Mesenchymal stem cell (in vitro differentiated cells and primary cell): ENCODE measurements at regions not wholly inside any gene's neighbourhood (a gene's known extent, or its start where the extent isn't known, plus 50 kb on each side); places are given as distances from the start of the nearest gene placed in this dataset.

Experiments
- DNase-seq: peaks from one replicate; pipeline ENCODE4 v3.0.0-alpha.2; 2013
- H2AFZ ChIP-seq: one replicate; pipeline ENCODE4 v1.6.1; 2013; ENCODE audit warnings: low read depth, mild to moderate bottlenecking, control low read depth, inconsistent platforms, low read length, moderate library complexity
- H2AK5ac ChIP-seq: 2 replicates; pipeline ENCODE4 v1.6.1; 2013; ENCODE audit warnings: low read length, moderate library complexity, mild to moderate bottlenecking, inconsistent platforms; ENCODE audit not compliant: severe bottlenecking
- H2BK120ac ChIP-seq: one replicate; pipeline ENCODE4 v1.6.1; 2013; ENCODE audit warnings: low read depth, mild to moderate bottlenecking, inconsistent platforms, low read length, moderate library complexity
- H2BK12ac ChIP-seq, 2 experiments: one replicate each; pipeline ENCODE4 v1.6.1; 2013; ENCODE audit warnings: inconsistent platforms in 2 of 2, low read length in 2 of 2, mild to moderate bottlenecking in 2 of 2, moderate library complexity in 2 of 2, control low read depth in 1 of 2
- H2BK15ac ChIP-seq: one replicate; pipeline ENCODE4 v1.6.1; 2013; ENCODE audit warnings: mild to moderate bottlenecking, low read depth, inconsistent platforms; ENCODE audit not compliant: poor library complexity, severe bottlenecking
- H2BK5ac ChIP-seq: 2 replicates; pipeline ENCODE4 v1.6.1; 2013; ENCODE audit warnings: low read depth, mild to moderate bottlenecking, low read length, control low read depth, inconsistent platforms; ENCODE audit not compliant: poor library complexity, severe bottlenecking
- H3K14ac ChIP-seq, 2 experiments: one replicate each; pipeline ENCODE4 v1.6.1; 2013; ENCODE audit warnings: inconsistent platforms in 2 of 2, low read length in 2 of 2, control low read depth in 1 of 2, mild to moderate bottlenecking in 1 of 2, moderate library complexity in 1 of 2
- H3K18ac ChIP-seq, 2 experiments: one replicate each; pipeline ENCODE4 v1.6.1; 2013; ENCODE audit warnings: inconsistent platforms in 2 of 2, low read length in 2 of 2, control low read depth in 1 of 2, low read depth in 1 of 2, mild to moderate bottlenecking in 1 of 2
- H3K23ac ChIP-seq, 2 experiments: one replicate each; pipeline ENCODE4 v1.6.1; 2013; ENCODE audit warnings: inconsistent platforms in 2 of 2, low read length in 2 of 2, mild to moderate bottlenecking in 2 of 2, moderate library complexity in 2 of 2, control low read depth in 1 of 2
- H3K27ac ChIP-seq: 2 replicates; pipeline ENCODE4 v1.5.1; 2013; ENCODE audit warnings: mild to moderate bottlenecking, moderate library complexity, low read length, control low read depth, inconsistent platforms; ENCODE audit not compliant: poor library complexity, severe bottlenecking
- H3K27me3 ChIP-seq, 2 experiments: 2 replicates each; pipeline versions ENCODE4 v1.6.1 to v1.7.0; 2013; ENCODE audit warnings: low read length in 2 of 2, mild to moderate bottlenecking in 2 of 2, moderate library complexity in 2 of 2, control low read depth in 1 of 2, inconsistent platforms in 1 of 2; ENCODE audit not compliant: control insufficient read depth in 1 of 2, insufficient read depth in 1 of 2
- H3K36me3 ChIP-seq, 2 experiments: 2 replicates each; pipeline versions ENCODE4 v1.6.1 to v1.7.0; 2013; ENCODE audit warnings: low read length in 2 of 2, control low read depth in 1 of 2, inconsistent platforms in 1 of 2, low read depth in 1 of 2, mild to moderate bottlenecking in 1 of 2; ENCODE audit not compliant: insufficient read depth in 2 of 2, control insufficient read depth in 1 of 2
- H3K4ac ChIP-seq, 2 experiments: one replicate each; pipeline ENCODE4 v1.6.1; 2013; ENCODE audit warnings: inconsistent platforms in 2 of 2, low read length in 2 of 2, mild to moderate bottlenecking in 2 of 2, moderate library complexity in 2 of 2, control low read depth in 1 of 2, low read depth in 1 of 2
- H3K4me1 ChIP-seq: 2 replicates; pipeline ENCODE4 v1.6.1; 2013; ENCODE audit warnings: low read depth, low read length, control low read depth; ENCODE audit not compliant: control insufficient read depth, insufficient read depth
- H3K4me2 ChIP-seq: 2 replicates; pipeline ENCODE4 v1.6.1; 2013; ENCODE audit warnings: low read length, mild to moderate bottlenecking, inconsistent platforms; ENCODE audit not compliant: poor library complexity, severe bottlenecking
- H3K4me3 ChIP-seq, 2 experiments: 2 replicates each; pipeline versions ENCODE4 v1.5.1 to v1.7.0; 2013; ENCODE audit warnings: low read length in 2 of 2, mild to moderate bottlenecking in 2 of 2, control low read depth in 1 of 2, low read depth in 1 of 2; ENCODE audit not compliant: insufficient read depth in 1 of 2
- H3K79me1 ChIP-seq: replicated peaks from 2 replicates; pipeline ENCODE4 v1.6.1; 2013; ENCODE audit warnings: mild to moderate bottlenecking, control low read depth, low read length, inconsistent platforms; ENCODE audit not compliant: poor library complexity, severe bottlenecking
- H3K9ac ChIP-seq: 2 replicates; pipeline ENCODE4 v1.7.0; 2013; ENCODE audit warnings: mild to moderate bottlenecking, low read length, moderate library complexity
- H3K9me3 ChIP-seq: 2 replicates; pipeline ENCODE4 v1.7.0; 2013; ENCODE audit warnings: mild to moderate bottlenecking, low read length; ENCODE audit not compliant: control insufficient read depth
- H4K8ac ChIP-seq: one replicate; pipeline ENCODE4 v1.6.1; 2013; ENCODE audit warnings: inconsistent platforms, mild to moderate bottlenecking, low read length, moderate library complexity
- H4K91ac ChIP-seq: one replicate; pipeline ENCODE4 v1.6.1; 2013; ENCODE audit warnings: mild to moderate bottlenecking, low read length, inconsistent platforms
- WGBS: methylation state at CpG from one replicate; pipeline ENCODE4 v1.1.7; 2013; ENCODE audit warnings: mixed read lengths; 5-methylcytosine and 5-hydroxymethylcytosine counted together

DNA sequence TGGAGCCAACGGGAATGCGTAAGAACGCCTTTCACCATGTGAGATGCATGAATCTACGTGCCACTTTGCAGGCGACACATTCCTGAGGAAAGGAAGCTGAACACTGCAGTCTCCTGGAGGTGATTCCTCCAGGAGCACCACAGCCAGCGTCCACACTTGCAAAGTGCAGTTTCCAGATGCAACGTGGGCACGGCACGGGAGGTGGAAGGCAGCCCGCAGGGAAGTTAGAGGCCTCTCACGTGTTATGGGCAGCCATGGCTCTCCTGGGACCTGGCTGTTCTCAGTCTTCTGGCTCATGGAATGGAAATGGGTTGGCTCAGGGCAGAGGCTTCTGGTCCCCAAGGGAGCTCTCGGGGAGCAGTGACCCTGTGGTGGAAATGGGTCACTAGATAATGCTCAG is 381.0 kb upstream of the IRX4 start:
- no peak overlapping the region for H2BK120ac ChIP-seq
- no peaks in the 10 kb centered on the region for H3K4me1 ChIP-seq
- no peak overlapping the region for H3K18ac ChIP-seq
- H2BK5ac ChIP-seq: no peak overlapping the region
- no peak overlapping the region for H3K14ac ChIP-seq
- H2BK15ac ChIP-seq: no peak overlapping the region
- no peak overlapping the region for H4K8ac ChIP-seq
- no peak overlapping the region for H3K9ac ChIP-seq
- WGBS: 74% methylated on average over 12 of the region's 12 CpGs
- H3K27ac ChIP-seq: no peak overlapping the region
- no peak overlapping the region for H3K4ac ChIP-seq
- DNase-seq: no peak
- H2BK12ac ChIP-seq: no peak overlapping the region
- no peak overlapping the region for H4K91ac ChIP-seq
- H3K27me3 ChIP-seq: no peaks in the 10 kb centered on the region
- no peak overlapping the region for H3K23ac ChIP-seq
- no peak overlapping the region for H3K4me2 ChIP-seq
- H3K79me1 ChIP-seq: no peaks in the 10 kb centered on the region
- no peaks in the 10 kb centered on the region for H3K9me3 ChIP-seq
- H2AFZ ChIP-seq: no peak overlapping the region
- no peak overlapping the region for H3K4me3 ChIP-seq
- no peaks in the 10 kb centered on the region for H3K36me3 ChIP-seq
- H2AK5ac ChIP-seq: no peak overlapping the region

DNA sequence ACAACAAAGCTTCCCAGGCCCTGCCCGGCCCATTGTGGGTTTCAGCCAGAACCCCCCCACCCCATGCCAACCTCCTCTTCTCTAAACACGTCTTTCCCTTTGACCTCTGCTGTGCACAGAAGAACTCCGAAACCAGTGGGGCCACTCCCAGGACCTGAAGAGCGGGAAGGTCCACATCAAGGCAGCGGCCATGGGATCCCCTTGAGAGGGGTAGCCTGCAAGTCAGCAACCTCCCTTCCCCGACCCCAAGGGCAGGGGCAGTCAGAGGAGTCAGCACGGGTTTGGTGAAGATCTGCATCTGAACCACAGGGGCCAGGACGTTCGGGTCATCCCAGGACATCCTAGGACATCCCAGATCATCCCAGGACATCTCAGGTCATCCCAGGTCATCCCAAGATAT is 379.9 kb upstream of the IRX4 start:
- no peak overlapping the region for H3K4ac ChIP-seq
- H3K4me2 ChIP-seq: no peak overlapping the region
- no peak overlapping the region for H2BK12ac ChIP-seq
- H3K4me3 ChIP-seq: no peak overlapping the region
- 60% methylated on average over 9 of the region's 9 CpGs for whole genome bisulfite sequencing
- no peaks in the 10 kb centered on the region for H3K36me3 ChIP-seq
- no peak overlapping the region for H2BK5ac ChIP-seq
- H3K23ac ChIP-seq: no peak overlapping the region
- no peak overlapping the region for H3K18ac ChIP-seq
- no peaks in the 10 kb centered on the region for H3K79me1 ChIP-seq
- no peak overlapping the region for H3K9ac ChIP-seq
- no peak overlapping the region for H3K14ac ChIP-seq
- H2BK120ac ChIP-seq: no peak overlapping the region
- DNase-seq: no peak
- H2BK15ac ChIP-seq: no peak overlapping the region
- no peak overlapping the region for H3K27ac ChIP-seq
- no peak overlapping the region for H4K91ac ChIP-seq
- no peak overlapping the region for H4K8ac ChIP-seq
- H3K9me3 ChIP-seq: no peaks in the 10 kb centered on the region
- H2AK5ac ChIP-seq: no peak overlapping the region
- H3K27me3 ChIP-seq: no peaks in the 10 kb centered on the region
- no peaks in the 10 kb centered on the region for H3K4me1 ChIP-seq
- H2AFZ ChIP-seq: no peak overlapping the region

DNA sequence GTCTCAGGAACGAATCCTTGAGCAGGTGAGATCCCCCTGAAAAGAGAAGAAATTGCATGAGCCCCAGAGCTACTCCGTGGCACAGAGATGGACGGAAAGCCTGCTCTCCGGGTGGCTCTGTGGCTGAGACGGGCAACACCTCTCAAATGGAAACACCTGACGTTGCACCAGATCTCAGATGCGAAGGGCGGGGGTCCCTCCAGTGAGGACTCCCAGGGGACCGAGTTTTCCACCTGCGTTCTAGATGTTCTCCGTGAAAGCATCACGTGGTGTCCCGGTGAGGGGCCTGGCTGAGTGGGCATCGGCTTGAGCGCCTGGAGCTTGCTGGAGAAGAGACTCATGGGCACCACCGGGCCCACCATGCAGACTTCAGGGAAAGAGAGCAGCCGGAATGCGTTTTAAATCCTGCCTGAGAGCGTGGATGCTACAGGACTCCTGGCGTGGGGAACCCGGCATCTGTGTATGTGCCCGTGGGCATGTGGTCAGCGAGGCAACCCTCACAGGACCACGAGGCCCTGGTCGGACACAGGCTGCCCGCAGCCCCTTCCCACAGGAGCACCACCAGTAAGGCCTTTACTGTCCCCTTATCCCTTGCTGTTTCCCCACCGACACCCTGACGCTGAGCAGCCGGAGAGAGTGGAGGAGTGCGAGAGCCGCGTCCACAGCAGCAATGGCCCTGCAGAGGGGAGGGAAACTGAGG is 378.4 kb upstream of the IRX4 start:
- no peak overlapping the region for H2BK120ac ChIP-seq
- 91% methylated on average over 31 of the region's 32 CpGs for WGBS
- H3K4ac ChIP-seq: no peak overlapping the region
- no peak for DNase-seq
- H2AFZ ChIP-seq: no peak overlapping the region
- H3K4me2 ChIP-seq: no peak overlapping the region
- no peaks in the 10 kb centered on the region for H3K79me1 ChIP-seq
- no peaks in the 10 kb centered on the region for H3K9me3 ChIP-seq
- no peak overlapping the region for H2BK15ac ChIP-seq
- no peak overlapping the region for H2AK5ac ChIP-seq
- no peak overlapping the region for H3K9ac ChIP-seq
- H2BK5ac ChIP-seq: no peak overlapping the region
- no peak overlapping the region for H3K14ac ChIP-seq
- H3K27ac ChIP-seq: no peak overlapping the region
- no peaks in the 10 kb centered on the region for H3K27me3 ChIP-seq
- H3K18ac ChIP-seq: no peak overlapping the region
- no peak overlapping the region for H2BK12ac ChIP-seq
- H3K4me1 ChIP-seq: no peaks in the 10 kb centered on the region
- H3K36me3 ChIP-seq: no peaks in the 10 kb centered on the region
- no peak overlapping the region for H4K8ac ChIP-seq
- no peak overlapping the region for H3K23ac ChIP-seq
- H3K4me3 ChIP-seq: no peak overlapping the region
- H4K91ac ChIP-seq: no peak overlapping the region

DNA sequence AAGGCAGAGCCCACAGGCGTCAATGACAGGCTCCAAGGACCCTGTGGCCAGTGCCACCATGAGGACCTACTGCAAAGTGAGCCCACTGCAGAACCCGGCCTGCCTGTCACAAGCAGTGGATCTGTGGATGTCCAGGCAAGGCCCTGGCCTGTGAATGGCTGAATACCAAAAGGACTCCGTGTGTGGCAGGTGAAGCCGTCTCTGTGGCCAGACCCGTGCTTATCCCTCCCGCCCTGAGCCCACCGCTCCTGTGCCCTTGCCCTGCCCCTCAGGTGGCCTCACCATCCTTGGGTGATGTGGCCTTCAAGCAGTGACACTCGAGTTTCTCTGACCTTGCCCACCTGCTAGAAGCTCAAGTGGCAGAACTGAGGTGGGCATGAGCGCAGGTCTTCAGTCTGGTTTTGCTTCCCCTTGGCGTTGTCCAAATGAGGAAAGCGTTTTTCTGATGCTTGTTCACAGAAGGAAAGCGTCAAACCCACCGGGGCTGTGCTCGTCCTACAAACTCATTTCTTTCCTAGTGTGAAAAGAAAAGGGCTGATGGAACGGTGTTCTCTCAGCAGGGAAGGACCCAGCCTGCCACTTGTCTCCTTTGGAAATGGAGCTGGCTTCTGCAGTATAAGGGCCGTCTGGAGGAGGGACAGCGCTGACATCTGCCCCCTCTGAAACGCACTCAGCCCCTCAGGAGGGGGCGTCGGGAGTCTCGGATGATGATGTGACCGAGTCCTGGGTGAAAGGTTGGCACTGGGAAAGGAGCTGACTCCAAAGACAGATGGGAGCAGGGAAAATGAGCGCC is 377.7 kb upstream of the IRX4 start:
- no peak overlapping the region for H4K8ac ChIP-seq
- H3K79me1 ChIP-seq: no peaks in the 10 kb centered on the region
- no peak overlapping the region for H2BK15ac ChIP-seq
- no peak overlapping the region for H4K91ac ChIP-seq
- no peaks in the 10 kb centered on the region for H3K36me3 ChIP-seq
- no peak overlapping the region for H3K14ac ChIP-seq
- no peaks in the 10 kb centered on the region for H3K9me3 ChIP-seq
- no peak overlapping the region for H3K4ac ChIP-seq
- H3K27ac ChIP-seq: no peak overlapping the region
- no peaks in the 10 kb centered on the region for H3K27me3 ChIP-seq
- no peak overlapping the region for H3K23ac ChIP-seq
- no peak overlapping the region for H2BK5ac ChIP-seq
- DNase-seq: no peak
- no peak overlapping the region for H2AFZ ChIP-seq
- no peak overlapping the region for H3K4me2 ChIP-seq
- H3K4me1 ChIP-seq: no peaks in the 10 kb centered on the region
- no peak overlapping the region for H2BK12ac ChIP-seq
- H3K4me3 ChIP-seq: no peak overlapping the region
- H3K9ac ChIP-seq: no peak overlapping the region
- no peak overlapping the region for H2BK120ac ChIP-seq
- H3K18ac ChIP-seq: no peak overlapping the region
- 84% methylated on average over 23 of the region's 23 CpGs for WGBS
- no peak overlapping the region for H2AK5ac ChIP-seq
